Stimulated activated CD8-positive, alpha-beta memory T cell treated with anti-CD3 and anti-CD28 coated beads, Interleukin-7, amount 100 ng/mL, for 1 hour (primary cell): ENCODE measurements at regions not wholly inside any gene's neighbourhood (a gene's known extent, or its start where the extent isn't known, plus 50 kb on each side); places are given as distances from the start of the nearest gene placed in this dataset.
"Not testable (repeated sequence)": the region's sequence is repeated elsewhere in the genome, so short reads cannot be mapped to it uniquely, and the experiment has no call there.

Experiments used
- DNase-seq, 2 donors: peaks; one replicate each; pipeline ENCODE4 v3.0.0-alpha.2; 2020; ENCODE audit warnings: low read depth in 2 of 2

DNA sequence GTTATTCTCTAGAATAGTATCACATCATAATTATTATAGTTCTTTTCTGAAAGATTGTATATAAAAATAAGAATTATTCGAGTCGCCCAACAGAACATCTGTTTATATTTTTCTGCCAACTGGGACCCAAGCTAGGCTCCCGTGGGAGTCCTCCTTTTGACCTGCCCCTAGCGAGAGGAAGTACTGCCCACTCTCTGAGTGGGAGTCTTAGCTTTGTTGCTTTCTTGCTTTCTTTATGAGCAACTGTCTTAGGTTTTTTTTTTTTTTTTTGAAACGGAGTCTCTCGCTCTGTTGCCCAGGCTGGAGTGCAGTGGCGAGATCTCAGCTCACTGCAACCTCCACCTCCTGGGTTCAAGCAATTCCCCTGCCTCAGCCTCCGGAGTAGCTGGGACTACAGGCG lies 202.0 kb upstream of the ZNF184 start:
- no peak for DNase-seq

DNA sequence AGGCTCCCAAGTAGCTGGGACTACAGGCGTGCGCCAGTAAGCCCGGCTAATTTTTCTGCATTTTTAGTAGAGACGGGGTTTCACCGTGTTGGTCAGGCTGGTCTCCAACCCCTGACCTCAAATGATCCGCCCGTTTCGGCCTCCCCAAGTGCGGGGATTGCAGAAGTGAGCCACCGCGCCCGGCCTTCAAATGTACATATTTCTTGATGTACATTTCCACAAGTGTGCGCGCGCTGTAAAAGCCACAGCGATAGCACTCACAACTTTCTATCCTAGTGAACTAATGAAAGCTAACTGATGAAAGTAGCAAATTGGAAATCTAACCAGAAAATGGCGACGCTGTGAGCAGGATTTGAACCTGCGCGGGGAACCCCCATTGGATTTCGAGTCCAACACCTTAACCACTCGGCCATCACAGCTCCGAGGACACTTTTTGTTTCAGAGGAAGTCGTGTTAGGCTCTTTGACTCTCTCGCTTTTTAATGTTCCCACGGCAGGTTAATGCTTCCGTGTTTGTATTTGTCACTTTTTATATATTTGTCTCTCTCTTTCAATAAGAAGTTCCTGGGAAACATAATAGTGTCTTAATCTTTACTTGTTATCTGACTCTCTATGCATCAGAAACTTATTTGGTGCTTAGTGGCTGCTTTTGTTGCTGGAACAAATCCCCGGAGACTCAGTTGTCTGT lies 199.4 kb upstream of the ZNF184 start:
- DNase-seq, result no peak

DNA sequence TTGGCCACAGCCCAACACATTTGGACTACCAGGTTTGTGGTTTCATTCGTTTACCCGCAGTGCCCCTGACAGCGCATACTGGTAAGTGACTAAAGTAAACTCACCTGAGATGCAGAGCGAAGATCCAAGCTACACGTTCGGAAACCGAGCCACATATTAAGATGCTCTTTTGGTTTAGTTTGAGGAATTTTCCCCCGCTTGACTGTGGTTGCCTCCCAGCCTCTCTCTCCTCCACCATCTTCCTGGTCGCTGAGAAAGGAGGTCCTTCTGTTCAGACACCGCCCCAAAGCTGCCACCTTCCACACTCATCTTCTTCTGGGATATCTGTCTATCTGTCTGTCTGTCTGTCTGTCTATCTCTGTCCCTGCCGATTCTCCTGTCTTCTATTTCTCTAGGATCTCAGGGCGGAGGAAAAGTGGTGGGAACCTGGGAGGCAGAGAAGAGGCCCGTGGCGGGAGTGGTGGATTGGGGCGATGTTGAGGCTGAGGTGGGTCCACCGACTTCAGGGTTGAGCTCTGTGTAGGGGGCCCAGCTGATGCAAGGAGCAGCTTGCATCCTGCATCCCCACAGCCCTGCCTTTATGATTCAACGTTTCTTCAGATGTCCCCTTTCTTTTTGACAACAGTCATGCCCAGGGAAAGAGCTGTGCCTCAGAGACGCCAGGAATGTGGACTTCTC lies 196.9 kb upstream of the ZNF184 start:
- DNase-seq, result no peak

DNA sequence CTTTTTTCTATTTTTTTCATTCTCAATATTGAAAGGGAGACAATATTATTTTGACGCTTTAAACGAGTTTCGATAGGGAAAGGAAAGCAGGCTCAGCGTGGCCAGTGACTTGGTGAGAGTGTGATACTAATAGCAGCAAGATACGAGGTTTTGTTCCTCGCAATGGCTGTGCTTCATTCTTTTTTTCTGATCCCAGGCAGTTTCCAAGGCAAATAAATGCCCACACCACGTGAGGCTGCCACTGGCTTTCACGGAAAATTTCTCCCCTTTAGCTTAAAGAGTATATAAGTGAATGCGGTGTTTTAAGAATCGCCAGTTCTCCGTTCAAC lies 196.4 kb upstream of the ZNF184 start:
- no peak for DNase-seq

DNA sequence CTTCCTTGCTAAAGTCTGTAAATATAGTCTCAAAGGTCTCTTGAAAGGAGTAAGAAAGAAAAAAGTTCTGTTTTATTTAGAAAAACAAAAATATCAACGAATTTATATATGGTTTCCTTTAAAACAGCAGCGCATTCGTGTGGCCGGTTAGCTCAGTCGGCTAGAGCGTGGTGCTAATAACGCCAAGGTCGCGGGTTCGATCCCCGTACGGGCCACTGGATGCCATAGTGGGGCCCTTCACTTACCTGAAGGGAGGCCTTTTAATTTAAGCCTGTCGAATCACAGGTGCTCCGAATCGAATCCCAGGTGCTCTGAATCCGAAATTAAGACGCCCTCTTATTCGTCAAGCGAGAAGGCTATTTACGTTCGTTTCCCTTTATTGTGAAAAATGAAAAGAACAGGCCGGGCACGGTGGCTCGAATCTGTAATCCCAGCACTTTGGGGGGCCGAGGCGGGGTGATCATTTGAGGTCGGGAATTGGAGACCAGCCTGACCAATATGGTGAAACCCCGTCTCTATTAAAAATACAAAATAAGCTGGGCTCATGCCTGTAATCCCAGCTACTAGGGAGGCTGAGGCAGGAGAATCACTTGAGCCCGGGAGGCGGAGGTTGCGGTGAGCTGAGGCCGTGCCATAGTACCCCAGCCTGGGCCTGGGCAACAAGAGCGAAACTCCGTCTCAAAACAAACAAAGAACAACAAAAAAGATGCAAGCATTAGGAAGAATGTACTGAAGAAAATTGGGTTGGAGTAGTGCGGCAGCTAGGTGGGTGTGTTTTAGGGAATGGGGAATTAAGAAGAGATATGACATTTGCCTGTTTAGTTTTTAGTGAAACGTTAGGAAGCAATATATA lies 195.8 kb upstream of the ZNF184 start:
- no peak for DNase-seq

DNA sequence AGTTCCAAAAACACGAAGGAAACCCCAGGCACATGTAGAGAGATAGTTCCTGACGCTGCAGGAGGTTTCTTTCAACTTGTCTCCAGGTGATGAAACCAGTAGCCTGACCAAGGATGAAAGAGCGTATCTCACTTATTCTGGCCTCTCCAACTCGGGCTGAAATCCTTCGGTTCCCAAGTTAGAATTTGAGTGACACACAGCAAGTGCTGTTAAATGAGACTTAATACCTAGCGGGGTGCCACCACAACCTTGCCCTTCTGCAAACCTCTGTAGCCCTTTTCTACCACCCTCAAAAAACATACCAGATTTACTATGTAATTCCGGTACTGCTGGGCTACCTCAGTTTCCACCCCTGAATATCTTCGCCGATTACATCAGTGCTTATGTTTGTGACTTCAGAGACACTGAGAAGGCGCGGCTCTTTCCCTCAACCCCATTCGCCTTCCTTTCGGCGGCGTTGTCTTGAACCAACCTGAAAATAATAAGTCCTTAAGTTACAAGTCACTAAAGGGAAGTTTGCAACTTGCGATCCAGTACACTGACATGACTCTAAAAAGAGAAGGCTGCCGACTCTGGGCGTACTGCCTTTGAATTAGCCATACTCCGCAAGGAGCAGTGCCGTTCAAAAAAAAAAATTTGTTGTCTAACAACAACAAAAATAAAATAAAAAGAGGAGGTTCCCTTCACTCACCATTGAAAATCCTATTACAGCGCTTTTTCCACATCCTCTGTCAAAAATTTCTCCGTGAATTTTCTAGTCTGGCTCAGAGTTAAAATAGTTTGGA lies 194.9 kb upstream of the ZNF184 start:
- DNase-seq, result no peak

DNA sequence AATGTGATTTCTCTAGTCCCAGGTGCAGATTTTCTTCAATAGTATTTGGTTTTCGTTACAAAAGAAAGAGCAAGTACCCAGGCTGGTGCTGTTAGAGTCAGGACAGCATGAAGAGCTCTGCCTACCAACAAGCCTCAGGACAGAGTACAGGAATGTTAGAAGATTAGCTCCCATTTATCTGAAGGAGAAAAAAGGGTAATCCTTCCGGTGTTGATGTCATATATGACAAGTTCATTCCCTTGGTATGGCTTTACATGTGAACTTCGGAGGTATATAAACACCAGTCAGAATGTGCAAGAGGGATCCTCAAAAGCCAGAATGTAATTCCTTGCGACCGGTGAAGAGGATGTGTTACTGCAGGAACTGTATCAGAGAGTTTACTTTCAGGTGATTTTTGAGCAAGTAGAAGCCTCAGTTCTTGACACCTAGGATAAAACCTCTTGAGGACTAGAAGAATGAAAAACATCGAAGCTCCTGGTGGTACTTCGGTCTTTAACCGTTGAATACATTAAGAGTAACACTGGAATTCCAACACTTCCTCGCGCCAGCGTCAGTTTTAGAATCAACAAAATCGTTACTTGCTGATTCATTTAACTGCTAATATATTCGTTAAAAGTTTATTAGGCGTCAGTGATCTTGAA lies 194.2 kb upstream of the ZNF184 start:
- DNase-seq, result no peak

DNA sequence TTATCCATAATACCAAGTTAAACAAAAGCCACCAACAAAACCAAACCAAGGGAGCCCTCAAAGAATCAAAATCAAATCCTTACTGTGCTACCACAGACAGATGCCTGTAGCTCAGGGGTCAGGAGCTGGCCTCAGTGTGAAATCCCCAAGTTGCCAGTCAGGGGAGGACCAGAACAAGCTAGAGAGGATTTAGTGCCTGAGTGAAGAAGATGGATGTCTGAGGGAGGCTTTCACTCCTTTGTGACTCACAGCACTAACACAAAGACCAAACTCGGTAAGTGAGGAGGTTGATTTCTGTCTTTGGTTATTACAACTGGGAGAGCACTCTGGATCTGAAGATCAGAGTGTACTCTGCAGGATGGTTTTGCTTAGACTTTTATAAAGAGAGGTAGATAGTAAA lies 189.9 kb upstream of the ZNF184 start:
- no peak for DNase-seq

DNA sequence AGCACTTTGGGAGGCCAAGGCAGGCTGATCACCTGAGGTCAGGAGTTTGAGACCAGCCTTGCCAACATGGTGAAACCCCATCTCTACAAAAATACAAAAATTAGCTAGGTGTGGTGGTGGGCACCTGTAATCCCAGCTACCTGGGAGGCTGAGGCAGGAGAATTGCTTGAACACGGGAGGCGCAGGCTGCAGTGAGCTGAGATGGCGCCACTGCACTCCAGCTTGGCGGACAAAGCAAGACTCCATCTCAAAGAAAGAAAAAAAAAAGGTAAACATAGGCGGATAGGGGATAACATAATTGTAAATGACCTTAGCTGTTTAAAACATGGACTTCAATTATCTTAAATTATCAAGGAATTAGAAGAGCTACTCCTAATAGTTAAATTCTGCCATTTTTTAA lies 189.3 kb upstream of the ZNF184 start:
- DNase-seq, result not testable (repeated sequence)

DNA sequence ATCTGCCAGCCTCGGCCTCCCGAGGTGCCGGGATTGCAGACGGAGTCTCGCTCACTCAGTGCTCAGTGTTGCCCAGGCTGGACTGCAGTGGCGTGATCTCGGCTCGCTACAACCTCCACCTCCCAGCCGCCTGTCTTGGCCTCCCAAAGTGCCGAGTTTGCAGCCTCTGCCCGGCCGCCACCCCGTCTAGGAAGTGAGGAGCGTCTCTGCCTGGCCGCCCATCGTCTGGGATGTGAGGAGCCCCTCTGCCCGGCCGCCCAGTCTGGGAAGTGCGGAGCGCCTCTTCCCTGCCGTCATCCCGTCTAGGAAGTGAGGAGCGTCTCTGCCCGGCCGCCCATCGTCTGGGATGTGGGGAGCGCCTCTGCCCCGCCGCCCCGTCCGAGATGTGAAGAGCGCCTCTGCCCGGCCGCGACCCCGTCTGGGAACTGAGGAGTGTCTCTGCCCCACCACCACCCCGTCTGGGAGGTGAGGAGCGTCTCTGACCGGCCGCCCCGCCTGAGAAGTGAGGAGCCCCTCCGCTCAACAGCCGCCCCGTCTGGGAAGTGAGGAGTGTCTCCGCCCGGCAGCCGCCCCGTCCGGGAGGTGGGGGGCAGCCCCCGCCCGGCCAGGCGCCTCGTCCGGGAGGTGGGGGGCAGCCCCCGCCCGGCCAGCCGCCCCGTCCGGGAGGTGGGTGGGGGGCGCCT lies 180.4 kb upstream of the ZNF184 start:
- not testable (repeated sequence) for DNase-seq

DNA sequence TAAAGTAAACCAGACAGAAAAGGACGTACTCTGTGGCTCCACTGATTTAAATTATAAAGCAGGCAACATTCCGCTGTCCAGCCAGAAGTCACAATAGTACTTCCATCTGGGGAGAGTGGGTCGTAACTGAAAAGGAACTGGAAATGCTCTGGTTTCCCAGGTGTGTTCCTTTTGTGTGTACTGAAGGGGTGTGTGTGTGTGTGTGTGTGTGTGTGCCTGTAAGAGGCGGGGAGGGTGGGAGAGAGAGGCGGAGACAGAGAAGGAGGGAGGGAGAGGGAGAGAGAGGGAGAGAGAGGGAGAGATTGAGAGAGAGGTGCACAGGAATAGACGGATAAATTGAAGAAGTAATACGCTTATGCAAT lies 178.4 kb upstream of the ZNF184 start:
- no peak for DNase-seq

DNA sequence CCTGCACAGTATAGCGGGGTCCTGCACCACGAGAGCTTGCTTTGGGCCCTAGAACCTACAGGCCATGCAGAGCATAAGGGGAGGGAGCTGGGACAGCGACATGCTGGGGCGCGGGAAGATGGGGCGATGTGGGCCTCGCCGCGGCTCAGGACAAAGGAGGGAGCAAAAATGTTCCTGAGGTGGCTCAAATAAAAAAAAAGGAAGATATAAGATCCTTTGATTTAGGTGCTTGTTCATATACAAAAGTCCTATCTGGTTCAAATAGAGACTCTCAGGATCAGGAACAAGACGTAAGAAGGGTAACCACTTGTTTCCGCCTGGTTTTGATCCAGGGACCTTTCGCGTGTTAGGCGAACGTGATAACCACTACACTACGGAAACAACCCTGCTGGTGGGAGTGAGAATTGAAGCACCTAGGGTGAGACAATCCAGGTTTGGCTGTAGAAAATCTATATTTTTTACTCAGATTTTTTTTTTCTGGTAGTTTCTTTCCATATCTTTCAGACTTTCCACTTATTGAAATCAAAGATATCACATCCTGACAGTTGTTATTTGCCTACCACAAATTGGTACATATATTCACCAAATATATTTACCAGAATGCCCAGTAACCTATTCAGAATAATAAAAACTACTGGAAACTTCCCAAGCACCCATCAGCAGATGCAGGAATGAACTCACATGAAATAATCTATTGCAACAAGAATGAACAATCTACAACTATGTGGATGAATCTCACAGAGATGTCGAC lies 177.9 kb upstream of the ZNF184 start:
- no peak for DNase-seq

DNA sequence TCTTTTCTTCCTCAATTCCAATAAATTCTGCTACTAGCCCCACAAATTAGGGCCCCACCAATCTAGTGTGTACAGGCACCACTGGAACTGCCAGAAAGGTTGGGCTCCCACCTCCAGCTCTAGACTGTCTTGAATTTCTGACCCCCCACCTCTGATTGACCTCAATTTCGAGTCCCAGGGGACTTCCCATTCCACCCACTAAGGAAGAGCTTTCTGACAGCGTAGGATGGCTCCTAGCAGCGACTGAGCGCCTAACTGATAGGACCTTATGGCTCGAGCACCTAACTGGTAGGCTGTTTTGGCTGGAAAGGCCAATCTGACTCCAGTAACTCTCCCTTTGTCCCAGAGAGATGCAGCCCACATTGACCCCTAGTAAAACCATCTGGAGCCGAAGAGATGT lies 171.6 kb upstream of the ZNF184 start:
- DNase-seq, result no peak

DNA sequence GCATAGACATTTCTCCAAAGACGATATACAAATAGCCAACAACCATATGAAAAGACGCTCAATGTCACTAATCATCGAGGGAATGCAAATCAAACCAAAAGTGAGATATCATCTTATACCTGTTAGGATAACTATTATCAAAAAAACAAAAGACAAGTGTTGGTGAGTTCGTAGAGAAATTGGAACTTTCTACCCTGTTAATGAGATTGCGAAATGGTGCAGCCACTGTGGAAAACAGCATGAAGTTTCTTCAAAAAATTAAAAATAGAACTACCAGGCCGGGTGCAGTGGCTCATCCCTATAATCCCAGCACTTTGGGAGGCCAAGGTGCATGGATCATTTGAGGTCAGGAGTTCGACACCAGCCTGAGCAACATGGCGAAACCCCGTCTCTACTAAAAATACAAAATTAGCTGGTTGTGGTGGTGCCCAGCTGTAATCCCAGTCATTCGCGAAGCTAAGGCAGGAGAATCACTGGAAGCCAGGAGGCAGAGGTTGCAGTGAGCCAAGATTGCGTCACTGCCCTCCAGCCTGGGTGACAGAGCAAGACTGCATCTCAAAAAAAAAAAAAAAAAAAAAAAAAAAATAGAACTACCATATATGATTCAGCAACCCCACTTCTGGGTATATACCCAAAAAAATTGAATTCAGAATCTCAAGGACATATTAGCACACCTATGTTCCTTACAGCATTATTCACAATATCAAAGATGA lies 170.0 kb upstream of the ZNF184 start:
- no peak for DNase-seq

DNA sequence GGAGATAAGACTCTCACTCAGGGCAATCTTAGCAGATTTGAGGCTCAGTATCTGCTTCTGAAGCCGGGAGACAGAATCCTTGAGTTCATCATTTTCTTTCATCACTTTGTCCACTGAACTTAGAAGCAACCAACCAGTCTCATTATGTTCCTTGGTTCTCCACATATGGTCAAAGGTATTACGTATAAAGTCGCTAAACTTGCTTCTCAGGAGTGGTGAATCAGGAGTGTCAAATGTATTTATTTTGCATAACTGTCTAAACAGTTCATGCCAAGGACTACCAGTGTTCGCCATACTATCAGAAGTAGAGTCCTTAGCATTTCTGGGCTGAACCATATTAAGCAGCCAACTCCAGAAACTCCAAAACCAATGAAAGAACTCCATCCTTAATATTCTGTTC lies 163.0 kb upstream of the ZNF184 start:
- not testable (repeated sequence) for DNase-seq

DNA sequence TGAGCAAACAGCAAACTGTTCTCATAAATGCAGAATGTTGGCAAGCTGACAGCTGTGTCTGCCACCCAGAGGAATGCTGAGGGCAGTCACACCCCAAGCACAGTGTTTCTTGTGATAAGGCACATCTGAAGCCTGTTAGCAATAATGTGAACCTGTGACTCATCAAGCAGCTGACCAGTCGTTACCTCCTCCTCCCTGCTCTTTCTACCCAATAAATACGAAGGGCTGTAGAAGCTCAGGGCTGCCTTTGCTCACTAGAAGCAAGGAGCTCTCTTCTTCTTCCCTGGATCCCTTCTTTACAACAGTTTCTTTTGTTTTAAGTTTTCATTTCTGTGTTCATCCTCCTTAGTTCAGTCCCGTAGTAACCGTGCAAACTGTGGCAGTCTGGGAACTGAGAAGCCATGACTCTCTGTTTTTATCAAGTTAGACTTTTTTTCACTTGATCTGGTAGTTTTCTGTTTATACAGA lies 160.3 kb upstream of the ZNF184 start:
- not testable (repeated sequence) for DNase-seq

DNA sequence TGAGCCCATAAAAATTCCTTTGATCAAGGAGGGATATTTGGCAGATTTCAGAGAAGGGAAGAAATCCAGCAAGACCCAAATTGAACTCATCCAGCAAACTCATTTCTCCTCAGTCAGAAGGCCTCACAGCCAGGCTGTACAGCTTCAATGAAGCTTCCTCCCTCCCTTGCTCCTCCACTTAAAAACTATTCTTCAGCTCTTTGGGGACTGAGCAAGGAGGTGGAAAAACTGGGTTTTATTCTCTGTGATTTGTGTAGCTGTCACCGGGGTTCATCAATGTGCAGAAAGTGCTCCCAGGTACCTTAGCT lies 158.7 kb upstream of the ZNF184 start:
- no peak for DNase-seq

DNA sequence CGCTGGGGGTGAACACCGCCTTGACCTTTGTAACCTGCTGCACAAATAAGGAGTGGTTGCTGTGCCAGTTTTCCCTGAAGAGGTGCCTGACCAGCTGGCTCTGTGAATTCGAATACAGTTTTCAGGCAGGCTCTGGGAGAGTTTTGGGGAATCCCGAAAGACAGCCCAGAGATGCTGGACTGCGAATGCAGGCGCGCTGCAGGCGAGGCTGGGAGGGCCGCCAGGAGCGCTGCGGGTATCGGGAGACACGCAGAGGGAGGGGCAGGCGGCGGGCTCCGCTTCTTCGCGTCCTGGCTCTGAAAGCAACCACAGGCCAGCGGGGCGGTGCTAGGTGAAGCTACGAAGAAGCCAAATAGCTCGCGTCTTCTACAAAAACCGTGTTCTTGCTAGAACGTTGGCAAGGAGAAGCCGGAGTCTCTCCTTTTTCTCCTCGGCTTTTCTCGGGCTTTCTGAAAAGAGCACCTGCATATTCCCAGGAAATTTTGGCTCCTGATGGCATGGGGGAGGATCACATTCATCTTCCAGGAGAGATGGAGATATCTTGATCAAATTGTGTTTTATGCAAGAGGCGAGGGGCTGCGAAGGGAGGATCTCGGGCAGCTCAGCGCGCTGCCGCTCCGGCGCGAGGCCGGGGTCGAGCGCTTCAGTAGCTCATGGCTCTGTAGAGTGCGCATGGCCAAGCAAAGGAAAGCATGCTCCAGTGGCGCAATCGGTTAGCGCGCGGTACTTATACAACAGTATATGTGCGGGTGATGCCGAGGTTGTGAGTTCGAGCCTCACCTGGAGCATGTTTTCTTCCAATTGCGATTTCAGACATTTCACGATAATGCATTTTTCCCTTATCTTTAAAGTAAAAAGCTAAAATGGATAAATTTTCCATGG lies 158.1 kb upstream of the ZNF184 start:
- no peak for DNase-seq
